ENCODE measurements at regions not wholly inside any gene's neighbourhood (a gene's known extent, or its start where the extent isn't known, plus 50 kb on each side); places are given as distances from the start of the nearest gene placed in this dataset.
"Not testable (repeated sequence)": the region's sequence is repeated elsewhere in the genome, so short reads cannot be mapped to it uniquely, and the experiment has no call there.

DNA sequence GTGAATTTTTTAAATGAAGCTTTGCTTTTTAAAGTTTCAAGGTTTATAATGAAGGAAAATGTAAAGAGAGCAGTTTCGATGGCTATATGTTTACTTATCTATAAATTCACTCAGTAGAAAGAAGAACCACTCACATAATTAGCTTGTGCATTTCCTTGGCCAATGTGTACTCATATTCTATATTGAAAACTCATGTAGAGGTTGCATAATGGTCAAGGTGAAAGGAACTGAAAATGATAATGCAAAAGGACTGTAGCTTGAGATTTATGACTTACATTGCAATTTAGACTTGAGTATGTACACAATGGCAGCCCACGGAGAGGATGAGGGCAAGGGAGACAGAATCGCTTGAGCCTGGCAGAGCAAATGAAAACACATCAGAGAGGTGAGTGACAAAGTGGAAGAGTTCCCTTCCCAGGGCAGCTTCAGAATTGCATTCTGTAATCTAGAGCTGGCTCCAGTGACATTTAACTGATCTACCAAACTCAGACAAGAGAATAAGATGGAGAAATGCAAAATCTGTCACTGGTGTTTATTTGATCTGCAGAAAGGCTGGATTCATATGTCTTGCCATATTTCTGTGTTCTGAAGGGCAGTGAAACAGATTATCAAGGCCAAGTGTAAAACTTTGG lies 191.8 kb downstream of the TMEM200A start:
- no peak for DNase-seq

DNA sequence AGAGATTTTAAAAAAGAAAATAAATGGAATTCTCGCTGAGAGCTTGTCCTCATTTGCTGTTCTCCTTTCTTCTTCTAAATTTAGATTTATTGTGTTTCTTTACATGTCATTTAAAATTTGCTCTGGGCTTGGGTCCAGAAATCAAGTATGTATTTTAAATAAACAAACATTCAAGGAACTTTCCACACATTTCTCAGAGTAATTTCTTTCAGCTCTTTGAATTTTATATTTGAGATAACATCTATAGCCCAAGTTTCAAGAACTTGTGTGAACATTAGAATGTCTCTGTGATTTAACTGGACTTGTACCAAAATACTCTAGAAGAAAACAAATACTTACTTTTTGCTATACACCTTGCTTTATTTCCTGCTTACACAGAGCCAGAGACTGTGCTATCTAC lies 192.3 kb downstream of the TMEM200A start:
- no peak for DNase-seq

DNA sequence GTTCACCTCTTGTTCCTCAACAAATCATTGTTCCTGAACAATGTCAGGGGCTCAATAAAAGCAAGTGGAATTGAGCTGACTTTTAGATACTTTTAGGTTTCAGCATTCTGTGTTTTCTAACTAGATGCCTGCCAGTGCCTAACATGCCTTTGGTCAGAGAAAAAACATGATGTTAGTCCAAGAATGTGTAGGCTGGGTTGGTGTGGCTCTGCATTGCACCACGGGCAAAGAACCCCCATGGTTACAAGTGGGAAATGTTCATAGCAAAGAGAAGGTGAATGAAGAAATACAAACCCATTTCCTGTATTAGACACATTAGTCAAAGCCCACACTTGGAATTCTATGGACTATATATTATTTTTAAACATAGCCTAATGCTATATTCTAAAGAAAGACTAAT lies 193.3 kb downstream of the TMEM200A start:
- no peak for DNase-seq

GRCh38 chr6:130560231-130560630 lies 194.4 kb downstream of the TMEM200A start:
- no peak for DNase-seq

DNA sequence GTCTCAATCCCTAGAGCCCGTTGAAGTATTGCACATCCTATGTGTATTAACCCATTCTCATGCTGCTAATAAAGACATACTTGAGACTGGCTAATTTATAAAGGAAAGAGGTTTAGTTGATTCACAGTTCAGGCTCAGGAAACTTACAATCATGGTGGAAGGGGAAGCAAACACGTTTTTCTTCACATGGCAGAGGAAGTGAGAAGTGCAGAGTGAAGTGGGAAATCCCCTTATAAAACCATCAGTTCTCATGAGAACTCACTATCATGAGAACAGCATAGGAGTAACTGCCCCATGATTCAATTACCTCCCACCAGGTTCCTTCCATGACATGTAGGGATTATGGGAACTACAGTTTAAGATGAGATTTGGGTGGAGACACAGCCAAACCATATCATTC lies 195.3 kb downstream of the TMEM200A start:
- not testable (repeated sequence) for DNase-seq

DNA sequence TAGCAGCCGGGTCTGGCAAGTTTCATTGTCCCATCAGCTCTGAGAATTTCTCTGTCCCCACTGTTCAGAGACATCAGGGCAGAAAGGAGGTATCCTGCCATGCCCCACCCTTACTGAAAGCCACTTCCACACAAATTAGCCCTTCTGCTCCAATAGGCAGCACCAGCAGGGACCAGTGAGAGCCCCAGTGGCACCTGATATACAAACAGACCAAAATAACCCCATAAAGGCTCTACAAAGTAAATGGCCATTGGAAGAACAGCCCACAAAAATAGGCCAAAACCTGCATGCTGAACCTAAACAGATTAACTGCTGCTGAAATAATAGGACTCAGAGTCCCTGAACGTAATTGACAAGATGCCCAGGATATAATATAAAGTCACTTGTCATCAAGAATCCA lies 199.9 kb downstream of the TMEM200A start:
- DNase-seq: no peak

DNA sequence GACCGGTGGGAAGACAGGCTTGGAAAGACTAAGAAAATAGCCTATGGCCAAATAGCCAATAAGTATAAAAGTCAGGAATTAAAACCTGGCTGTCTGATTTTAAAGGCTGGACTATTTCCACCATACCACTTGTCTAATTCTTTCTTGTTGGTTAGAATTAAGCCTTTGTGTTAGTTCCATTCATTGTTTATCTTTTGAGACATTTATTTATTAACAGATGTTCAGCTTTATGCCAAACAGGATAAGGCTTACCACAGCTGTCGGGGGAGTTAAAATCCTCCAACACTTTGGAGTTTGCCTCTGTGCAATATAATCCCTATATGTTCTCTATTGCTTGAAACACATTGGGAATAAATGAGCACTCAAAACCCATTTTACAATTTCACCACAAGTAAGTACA lies 208.3 kb downstream of the TMEM200A start:
- DNase-seq: no peak

DNA sequence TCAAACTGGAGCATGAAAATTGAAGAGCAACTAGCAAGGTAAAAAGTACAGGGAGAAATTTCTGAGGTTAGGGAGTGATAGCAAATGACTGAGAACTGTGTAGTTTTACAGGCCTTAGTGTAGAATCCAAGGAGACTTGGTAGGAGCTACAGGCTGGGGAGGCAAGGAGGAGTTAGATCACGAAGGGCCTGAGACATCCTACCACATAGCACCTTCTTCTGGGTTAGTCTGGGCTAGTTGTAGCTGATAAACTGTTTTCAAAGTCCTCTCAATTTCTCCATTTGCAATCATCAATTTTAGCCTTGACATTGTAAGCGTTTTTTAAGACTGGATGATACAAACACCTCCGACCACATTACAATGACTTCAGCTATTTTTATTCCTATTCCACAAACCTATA lies 209.7 kb downstream of the TMEM200A start:
- DNase-seq: no peak

DNA sequence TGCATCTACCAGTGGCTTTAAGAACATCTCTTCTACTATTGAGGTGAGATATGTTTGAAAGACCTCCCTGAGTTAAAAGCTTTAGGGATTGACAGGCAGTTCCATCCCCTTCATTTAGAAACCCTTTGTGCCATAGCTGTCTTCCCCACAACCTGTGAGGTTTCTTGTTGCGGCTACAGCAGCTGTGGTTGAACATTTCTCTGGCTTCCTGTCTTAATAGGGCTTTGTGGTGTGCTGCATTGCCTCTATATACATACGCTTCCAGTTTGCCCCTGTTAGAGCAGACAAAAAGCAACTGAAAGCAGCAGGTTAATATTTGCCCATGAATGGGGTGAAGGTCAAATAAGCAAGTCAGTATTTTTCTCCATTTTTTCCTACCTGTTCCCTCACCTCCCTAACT lies 210.2 kb downstream of the TMEM200A start:
- DNase-seq: peak; percentile 4

- DNase-seq: no peak
Measured at GRCh38 chr6:130577178-130577919, 211.5 kb downstream of the TMEM200A start.

DNA sequence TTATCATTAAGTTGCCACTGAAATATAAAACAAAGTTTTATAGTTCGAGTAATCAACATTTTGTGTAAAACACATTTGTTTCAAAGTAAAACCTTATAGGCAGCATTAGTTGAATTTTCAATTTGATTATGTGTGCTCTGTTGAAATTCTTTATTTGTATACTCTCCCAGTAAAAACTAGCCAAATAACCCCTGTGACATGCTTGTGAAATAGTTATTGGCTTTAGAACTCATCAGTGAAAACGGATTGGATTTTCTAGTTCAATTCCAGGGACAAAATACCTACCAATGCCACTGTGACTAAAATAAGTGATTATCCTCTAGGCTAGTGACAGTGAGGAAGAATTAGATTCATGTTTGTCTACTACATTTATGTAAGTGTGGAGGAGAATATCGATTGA lies 212.9 kb downstream of the TMEM200A start:
- DNase-seq: no peak

- DNase-seq: no peak
Measured at GRCh38 chr6:130583268-130583667, 217.5 kb downstream of the TMEM200A start.

GRCh38 chr6:130585587-130585986 lies 219.8 kb downstream of the TMEM200A start:
- no peak for DNase-seq

GRCh38 chr6:130587778-130588520 lies 222.1 kb downstream of the TMEM200A start:
- no peak for DNase-seq

- DNase-seq: no peak
Measured at GRCh38 chr6:130593200-130593599, 227.4 kb downstream of the TMEM200A start.

- DNase-seq: no peak
Measured at GRCh38 chr6:130593948-130594347, 228.1 kb downstream of the TMEM200A start.

DNA sequence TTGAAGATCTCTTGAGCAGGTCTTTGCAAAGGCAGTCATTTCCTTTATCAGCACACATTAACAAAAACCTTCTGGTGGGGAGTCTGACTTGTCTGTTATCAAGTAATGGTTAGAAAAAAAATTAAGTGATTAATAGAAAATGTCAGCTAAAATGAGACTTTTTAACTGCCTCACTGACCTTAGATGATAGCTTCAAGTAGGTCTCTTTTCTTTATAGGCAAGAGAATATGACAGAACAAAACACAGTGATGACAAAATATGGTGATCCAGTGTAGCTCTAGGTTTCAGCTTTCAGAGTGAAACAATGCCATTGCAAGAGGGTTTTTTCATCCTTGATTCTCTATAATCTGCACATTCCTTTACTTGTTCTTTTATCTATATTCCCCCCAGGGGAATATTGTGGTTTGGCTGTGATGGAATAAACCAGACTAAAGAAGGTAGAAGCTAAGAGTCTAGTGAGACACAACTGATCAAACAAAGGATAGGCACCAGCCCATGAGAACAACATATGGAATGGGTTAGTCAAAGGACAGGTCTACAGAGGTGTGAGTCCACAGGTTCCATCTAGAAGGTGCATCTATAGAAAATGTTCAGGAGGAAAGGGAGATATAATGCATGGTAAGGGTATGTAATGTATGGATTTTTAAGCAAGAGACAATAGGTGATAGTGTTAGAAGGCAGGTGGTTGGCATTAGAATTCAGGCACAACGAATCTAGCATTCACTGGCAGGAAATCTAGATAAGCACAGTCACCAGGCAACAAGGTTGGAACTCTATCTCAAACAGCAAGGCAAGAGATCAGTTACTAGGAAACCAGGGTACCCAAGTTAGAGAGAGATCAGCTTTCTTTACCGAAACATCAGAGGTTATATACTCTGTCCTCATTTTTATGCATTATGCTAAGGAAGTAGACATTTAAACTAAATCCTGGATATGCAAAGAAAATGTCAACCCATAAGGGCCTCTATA lies 228.9 kb upstream of the SMLR1 start:
- DNase-seq: no peak

DNA sequence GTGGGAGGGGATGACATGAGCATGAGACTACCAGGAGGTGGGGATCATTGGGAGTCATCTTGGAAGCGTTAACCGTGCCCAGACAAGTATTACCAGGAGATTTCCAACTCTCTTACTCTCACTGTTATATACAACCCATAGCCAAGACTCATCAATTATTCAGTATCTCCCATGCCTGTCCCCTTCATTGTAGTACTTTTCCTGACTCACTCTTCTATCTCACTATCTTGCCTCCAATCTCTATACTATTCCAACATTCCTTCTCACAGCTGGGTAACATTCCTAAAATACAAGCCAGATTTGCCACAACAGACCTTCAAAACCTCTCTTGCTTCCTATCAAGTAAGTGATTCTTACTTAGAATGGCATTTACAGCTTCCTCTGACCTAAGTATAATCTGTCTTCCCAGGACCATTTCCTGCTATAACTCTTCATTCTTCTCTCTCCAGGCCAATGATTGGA lies 226.3 kb upstream of the SMLR1 start:
- DNase-seq: no peak

- DNase-seq: no peak
Measured at GRCh38 chr6:130602151-130602770, 224.9 kb upstream of the SMLR1 start.

- no peak for DNase-seq
Measured at GRCh38 chr6:130603391-130603790, 223.8 kb upstream of the SMLR1 start.

GRCh38 chr6:130604841-130605399 lies 222.3 kb upstream of the SMLR1 start:
- no peak for DNase-seq

- no peak for DNase-seq
Measured at GRCh38 chr6:130610303-130610702, 216.9 kb upstream of the SMLR1 start.

Data from stimulated activated CD4-positive, alpha-beta T cell treated with anti-CD3 and anti-CD28 coated beads, Interleukin-4, amount 100 ng/mL, for 1 hour (primary cell).